Spleen (tissue), 11 donors: ENCODE measurements at regions not wholly inside any gene's neighbourhood (a gene's known extent, or its start where the extent isn't known, plus 50 kb on each side); places are given as distances from the start of the nearest gene placed in this dataset.

Experiments
- DNase-seq: peaks from one replicate; pipeline ENCODE4 v3.0.0-alpha.2; 2020
- H3K27ac ChIP-seq, 8 donors: fragments of 200-600 bp; sonication (generic) in 7 of 8; 1 replicate in 4 of 8; 2 replicates in 4 of 8; pipeline versions ENCODE4 v1.5.0 to v1.8.0; 2016 to 2021; ENCODE audit warnings: inconsistent platforms in 4 of 8, mild to moderate bottlenecking in 4 of 8, moderate library complexity in 1 of 8
- H3K27me3 ChIP-seq, 7 donors: fragments of 200-600 bp; sonication (generic) in 6 of 7; replicated peaks in 1 of 7; 1 replicate in 4 of 7; 2 replicates in 3 of 7; pipeline versions ENCODE4 v1.5.0 to v1.8.0; 2016 to 2021; ENCODE audit warnings: inconsistent platforms in 3 of 7, mild to moderate bottlenecking in 1 of 7
- H3K36me3 ChIP-seq, 6 donors: fragments of 200-600 bp; sonication (generic) in 5 of 6; 1 replicate in 4 of 6; 2 replicates in 2 of 6; pipeline versions ENCODE4 v1.5.0 to v1.8.0; 2016 to 2021; ENCODE audit warnings: inconsistent platforms in 2 of 6
- H3K4me1 ChIP-seq, 6 donors: fragments of 200-600 bp; sonication (generic) in 5 of 6; 1 replicate in 3 of 6; 2 replicates in 3 of 6; pipeline versions ENCODE4 v1.5.0 to v1.8.0; 2016 to 2021; ENCODE audit warnings: inconsistent platforms in 3 of 6
- H3K4me3 ChIP-seq, 8 donors: fragments of 200-600 bp; sonication (generic) in 7 of 8; 1 replicate in 4 of 8; 2 replicates in 4 of 8; pipeline versions ENCODE4 v1.5.0 to v1.8.0; 2016 to 2021; ENCODE audit warnings: inconsistent platforms in 4 of 8, mild to moderate bottlenecking in 4 of 8, moderate library complexity in 2 of 8
- H3K9me3 ChIP-seq, 8 donors: fragments of 200-600 bp; sonication (generic) in 7 of 8; 1 replicate in 4 of 8; 2 replicates in 4 of 8; pipeline versions ENCODE4 v1.5.0 to v1.8.0; 2016 to 2021; ENCODE audit warnings: inconsistent platforms in 4 of 8
- CTCF ChIP-seq, 11 experiments: fragments of 200-600 bp in 7 of 11; fragments of 450-650 bp in 4 of 11; sonication (generic) in 4 of 11; IDR thresholded peaks in 8 of 11; conservative IDR thresholded peaks in 3 of 11; 1 replicate in 7 of 11; 2 replicates in 4 of 11; pipeline versions ENCODE4 v1.4.0 to v1.8.0; 2016 to 2021; ENCODE audit warnings: antibody characterized with exemption in 11 of 11, inconsistent platforms in 4 of 11, mild to moderate bottlenecking in 1 of 11
- POLR2A ChIP-seq, 3 donors: fragments of 450-650 bp; IDR thresholded peaks; one replicate each; pipeline ENCODE4 v1.5.1; 2017; ENCODE audit warnings: antibody characterized with exemption in 3 of 3, mild to moderate bottlenecking in 1 of 3
- POLR2AphosphoS5 ChIP-seq, 3 donors: sonication (generic); formaldehyde crosslinking; IDR thresholded peaks; one replicate each; pipeline ENCODE4 v1.5.1; 2017; ENCODE audit warnings: antibody characterized with exemption in 3 of 3
- WGBS, 5 donors: extraction: QIAGEN DNeasy Blood & Tissue Kit in 3 of 5; methylation state at CpG; one replicate each; pipeline versions ENCODE4 v1.1.5 to v1.1.7; 2013 to 2018; 5-methylcytosine and 5-hydroxymethylcytosine counted together
- intact Hi-C: fragments of 100-400 bp; cut with DNase I; formaldehyde crosslinking; loops from one replicate; pipeline ENCODE4 v1.15.0; 2023; ENCODE audit warnings: low total_unique reads
- donor health status: healthy with polysubstance abuse.
- donor health status: DM: no; HTN: no; CAD: no; lungs with moderate emphysema.
- donor health status: DM: no; HTN: no; CAD: no.
- donor health status: Bipolar disorder and iron deficiency.
- donor health status: healthy.
- donor health status: DM: no; HTN: no; CAD: no.
- donor health status: DM: yes; HTN: yes; CAD: no.

GRCh38 chr6:139800837-139801236 lies 426.4 kb upstream of the CITED2 start:
- intact Hi-C loops, result no loop called here

DNA sequence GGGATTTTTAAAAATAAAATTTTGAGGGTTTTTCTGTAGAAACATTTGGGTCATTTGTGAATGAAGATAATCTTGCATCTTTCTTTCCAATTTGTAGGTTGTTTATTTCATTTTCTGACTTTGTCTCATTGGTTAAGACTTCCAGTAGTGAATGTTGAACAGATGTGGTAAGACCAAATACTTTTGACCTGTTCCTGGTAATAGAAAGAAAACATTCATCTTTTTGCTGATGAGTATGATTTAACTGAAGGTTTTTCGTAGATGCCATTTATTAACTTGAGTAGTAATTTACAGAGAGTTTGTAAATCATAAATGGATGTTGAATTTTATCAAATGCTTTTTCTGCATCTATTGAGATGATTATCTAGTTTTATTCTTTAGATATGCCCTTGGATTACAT lies 416.1 kb upstream of the CITED2 start:
- Histone ChIP-seq H3K27ac (no peak overlapping the region), H3K4me1 (no peaks in the 10 kb centered on the region), H3K9me3 (peaks cover 0 to 8% (median 0%) of the 10 kb centered on the region in 8 donors), H3K27me3 (no peaks in the 10 kb centered on the region), H3K4me3 (no peak overlapping the region), H3K36me3 (no peaks in the 10 kb centered on the region)
- intact Hi-C loops, result no loop called here
- WGBS, 5 donors, result 83 to 93% (median 91%) methylated on average over 1 of the region's 1 CpG
- DNase-seq, result no peak
- TF ChIP-seq POLR2AphosphoS5 (IDR thresholded peaks at IDR 0.05), result no peak
- TF ChIP-seq CTCF (IDR thresholded peaks at IDR 0.05 in 8 of 11, conservative IDR thresholded peaks at IDR 0.05 in 3 of 11), result no peak
- no peak for TF ChIP-seq POLR2A (IDR thresholded peaks at IDR 0.05)

More at GRCh38 chr6:139800837-139801236, 426.4 kb upstream of the CITED2 start:
- no peaks in the 10 kb centered on the region for H3K27me3 ChIP-seq
- H3K4me3 ChIP-seq, result no peak overlapping the region
- no peaks in the 10 kb centered on the region for H3K36me3 ChIP-seq
- peaks cover 0 to 14% (median 10%) of the 10 kb centered on the region in 8 donors for H3K9me3 ChIP-seq
- no peak overlapping the region for H3K27ac ChIP-seq
- TF ChIP-seq CTCF (IDR thresholded peaks at IDR 0.05 in 8 of 11, conservative IDR thresholded peaks at IDR 0.05 in 3 of 11) (no peak), POLR2AphosphoS5 (IDR thresholded peaks at IDR 0.05) (no peak), POLR2A (IDR thresholded peaks at IDR 0.05) (no peak)
- H3K4me1 ChIP-seq, result no peaks in the 10 kb centered on the region
- WGBS, 5 donors, result 65 to 72% (median 69%) methylated on average over 1 of the region's 1 CpG
- DNase-seq, result no peak

GRCh38 chr6:139784222-139784769 lies 409.8 kb upstream of the CITED2 start:
- intact Hi-C loops, result no loop called here
- DNase-seq, result no peak
- H3K27ac ChIP-seq, result no peak overlapping the region
- H3K27me3 ChIP-seq, result no peaks in the 10 kb centered on the region
- no peaks in the 10 kb centered on the region for H3K4me1 ChIP-seq
- TF ChIP-seq POLR2AphosphoS5 (IDR thresholded peaks at IDR 0.05) (no peak), CTCF (IDR thresholded peaks at IDR 0.05 in 8 of 11, conservative IDR thresholded peaks at IDR 0.05 in 3 of 11) (no peak), POLR2A (IDR thresholded peaks at IDR 0.05) (no peak)
- H3K36me3 ChIP-seq, result no peaks in the 10 kb centered on the region
- 91 to 96% (median 91%) methylated on average over 2 of the region's 2 CpGs for WGBS, 5 donors
- peaks cover 0 to 22% (median 12%) of the 10 kb centered on the region in 8 donors for H3K9me3 ChIP-seq
- no peak overlapping the region for H3K4me3 ChIP-seq

GRCh38 chr6:139779988-139780774 lies 405.7 kb upstream of the CITED2 start:
- DNase-seq, result no peak
- Histone ChIP-seq H3K36me3 (no peaks in the 10 kb centered on the region), H3K4me1 (no peaks in the 10 kb centered on the region), H3K27me3 (no peaks in the 10 kb centered on the region), H3K9me3 (peaks cover 0 to 17% (median 12%) of the 10 kb centered on the region in 8 donors), H3K4me3 (no peak overlapping the region), H3K27ac (no peak overlapping the region)
- intact Hi-C loops, result no loop called here
- no peak for TF ChIP-seq POLR2A (IDR thresholded peaks at IDR 0.05)
- no peak for TF ChIP-seq CTCF (IDR thresholded peaks at IDR 0.05 in 8 of 11, conservative IDR thresholded peaks at IDR 0.05 in 3 of 11)
- no peak for TF ChIP-seq POLR2AphosphoS5 (IDR thresholded peaks at IDR 0.05)
- 82 to 96% (median 89%) methylated on average over 8 of the region's 8 CpGs for WGBS, 5 donors
